ENCODE measurements at regions not wholly inside any gene's neighbourhood (a gene's known extent, or its start where the extent isn't known, plus 50 kb on each side); places are given as distances from the start of the nearest gene placed in this dataset.

GRCh38 chr13:69198706-69199105 lies 908.9 kb upstream of the ATXN8OS start:
- TF ChIP-seq CTCF (IDR thresholded peaks at IDR 0.05; ENCODE audit: insufficient read depth, low read depth, low read length) (no peak), EZH2 (IDR thresholded peaks at IDR 0.05; ENCODE audit: insufficient read depth, low read length) (no peak)
